ENCODE measurements at regions not wholly inside any gene's neighbourhood (a gene's known extent, or its start where the extent isn't known, plus 50 kb on each side); places are given as distances from the start of the nearest gene placed in this dataset.
"Not testable (repeated sequence)": the region's sequence is repeated elsewhere in the genome, so short reads cannot be mapped to it uniquely, and the experiment has no call there.

GRCh38 chr12:84134797-84135366, 777.7 kb downstream of the SLC6A15 start:
- DNase-seq (ENCODE audit: low read depth): no peak

GRCh38 chr12:84131076-84131475, 781.5 kb downstream of the SLC6A15 start:
- no peak for DNase-seq (ENCODE audit: low read depth)

DNA sequence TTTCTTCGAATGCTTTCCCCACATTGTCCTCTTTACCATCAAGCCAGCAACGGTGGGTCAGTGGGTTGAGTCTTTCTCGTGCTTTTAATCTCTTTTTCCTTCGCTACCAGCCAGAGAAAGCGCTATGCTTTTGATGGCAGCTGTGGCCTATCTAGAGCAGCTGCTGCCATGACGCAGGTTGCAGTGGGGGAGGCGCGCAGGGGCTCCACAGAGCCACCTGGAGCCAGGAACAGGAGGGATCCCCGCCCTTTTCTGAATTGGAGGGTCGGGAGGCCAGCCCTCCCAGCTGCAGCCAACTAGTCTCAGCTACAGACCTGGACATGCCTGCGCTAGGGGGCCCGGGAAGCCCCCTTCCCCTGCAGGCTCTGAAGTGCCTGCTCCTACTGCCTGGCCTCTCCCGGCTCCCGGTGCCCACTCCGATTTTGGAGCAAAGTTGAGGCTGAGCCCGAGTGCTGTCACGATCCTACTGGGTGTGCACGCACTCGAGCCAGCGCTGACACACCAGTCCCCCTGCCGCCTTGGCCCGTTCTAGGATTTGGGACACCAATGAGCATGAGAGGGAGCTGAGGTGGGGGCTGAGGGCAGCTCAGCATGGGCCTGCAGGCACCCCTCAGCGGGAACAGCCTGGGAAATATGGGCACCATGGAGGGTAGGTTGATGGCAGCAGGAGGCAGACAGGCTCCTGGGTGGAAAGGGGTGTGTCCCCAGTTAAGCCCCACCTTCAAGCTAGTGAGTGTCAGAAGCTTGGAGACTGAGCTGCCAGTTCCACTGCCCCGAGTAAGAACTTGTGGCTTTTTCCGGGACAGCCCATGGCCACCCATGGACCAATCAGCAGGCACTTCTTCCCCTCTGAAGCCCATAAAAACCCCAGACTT, 784.2 kb downstream of the SLC6A15 start:
- DNase-seq (ENCODE audit: low read depth): no peak

GRCh38 chr12:84124211-84124610, 788.4 kb downstream of the SLC6A15 start:
- no peak for DNase-seq (ENCODE audit: low read depth)

- no peak for DNase-seq (ENCODE audit: low read depth)
Observed at GRCh38 chr12:84117190-84117589, 795.4 kb downstream of the SLC6A15 start.

DNA sequence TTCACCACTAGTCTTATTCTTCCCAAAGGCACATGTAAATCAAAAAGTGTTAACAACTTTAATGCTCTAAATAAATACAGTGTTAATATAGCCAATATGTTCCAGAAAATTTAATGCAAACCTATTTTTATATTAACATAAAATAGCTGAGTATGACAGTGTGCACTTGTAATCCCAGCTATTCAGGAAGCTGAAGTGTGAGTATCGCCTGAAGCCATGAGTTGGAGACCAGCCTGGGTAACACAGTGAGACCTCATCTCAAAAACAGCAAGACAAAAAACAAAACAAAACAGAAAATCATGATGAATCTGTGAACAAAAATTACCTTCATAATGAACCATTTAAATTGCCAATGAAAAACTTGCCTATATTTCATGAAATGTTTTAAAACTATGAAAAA, 798.9 kb downstream of the SLC6A15 start:
- DNase-seq (ENCODE audit: low read depth): no peak

- not testable (repeated sequence) for DNase-seq (ENCODE audit: low read depth)
Observed at GRCh38 chr12:84103886-84104285, 808.7 kb downstream of the SLC6A15 start.

DNA sequence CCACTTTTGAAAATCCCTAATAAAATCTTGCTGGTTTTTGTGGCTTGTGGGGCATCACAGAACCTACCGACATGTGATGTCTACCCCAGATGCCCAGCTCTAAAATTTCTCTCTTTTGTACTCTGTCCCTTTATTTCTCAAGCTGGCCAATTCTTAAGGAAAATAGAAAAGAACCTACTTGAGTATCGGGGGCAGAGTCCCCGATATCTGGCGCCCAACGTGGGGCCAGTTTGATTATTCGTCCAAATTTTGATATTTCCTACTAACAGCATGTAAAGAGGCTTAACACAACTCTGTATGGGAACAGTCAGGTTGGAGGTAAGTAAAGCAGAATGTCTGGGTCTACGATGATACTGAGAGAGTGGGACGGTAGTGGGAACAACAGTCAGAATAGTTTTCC, 810.6 kb downstream of the SLC6A15 start:
- not testable (repeated sequence) for DNase-seq (ENCODE audit: low read depth)

- not testable (repeated sequence) for DNase-seq (ENCODE audit: low read depth)
Observed at GRCh38 chr12:84099591-84099990, 813.0 kb downstream of the SLC6A15 start.

- DNase-seq (ENCODE audit: low read depth): no peak
Observed at GRCh38 chr12:84091651-84092050, 820.9 kb downstream of the SLC6A15 start.

- no peak for DNase-seq (ENCODE audit: low read depth)
Observed at GRCh38 chr12:84089356-84089755, 823.2 kb downstream of the SLC6A15 start.

GRCh38 chr12:84085046-84085445, 827.6 kb downstream of the SLC6A15 start:
- DNase-seq (ENCODE audit: low read depth): no peak

DNA sequence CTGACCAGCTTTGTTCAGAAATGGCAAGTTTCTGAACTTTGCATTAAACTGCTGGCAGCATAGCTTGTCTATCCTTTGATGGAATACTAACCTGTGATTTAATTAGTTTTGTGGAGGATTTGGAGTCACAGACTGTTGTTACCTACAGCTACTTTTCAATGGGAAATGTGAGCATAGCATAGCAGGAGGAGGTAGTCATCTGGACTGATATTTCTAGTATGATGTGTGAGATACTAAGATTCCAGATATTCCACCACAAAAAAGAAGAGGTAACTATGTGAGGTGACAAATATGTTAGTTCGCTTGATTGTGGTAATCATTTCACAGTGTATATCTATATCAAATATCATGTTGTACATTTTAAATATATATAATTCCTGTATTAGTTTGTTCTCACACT, 833.0 kb downstream of the SLC6A15 start:
- DNase-seq (ENCODE audit: low read depth): no peak

DNA sequence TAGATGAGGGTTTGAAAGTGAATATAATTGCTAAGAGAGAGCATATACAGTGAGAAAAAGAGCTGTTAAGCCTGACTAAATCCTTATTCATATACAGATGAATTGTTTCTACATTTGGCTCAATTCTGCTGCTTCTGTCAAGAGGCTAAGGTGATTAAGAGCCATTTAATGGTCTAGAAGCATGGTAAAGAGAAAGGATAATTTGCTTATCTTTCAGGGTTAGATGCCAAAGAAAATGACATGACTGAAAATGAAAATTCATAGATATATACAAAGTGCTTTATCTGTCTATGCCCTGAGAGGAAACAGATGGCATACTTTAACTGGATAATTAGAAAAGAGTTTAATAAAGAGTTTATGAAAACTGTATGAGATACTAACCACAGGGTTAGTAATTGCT, 834.9 kb downstream of the SLC6A15 start:
- peak; percentile 4 for DNase-seq (ENCODE audit: low read depth)

DNA sequence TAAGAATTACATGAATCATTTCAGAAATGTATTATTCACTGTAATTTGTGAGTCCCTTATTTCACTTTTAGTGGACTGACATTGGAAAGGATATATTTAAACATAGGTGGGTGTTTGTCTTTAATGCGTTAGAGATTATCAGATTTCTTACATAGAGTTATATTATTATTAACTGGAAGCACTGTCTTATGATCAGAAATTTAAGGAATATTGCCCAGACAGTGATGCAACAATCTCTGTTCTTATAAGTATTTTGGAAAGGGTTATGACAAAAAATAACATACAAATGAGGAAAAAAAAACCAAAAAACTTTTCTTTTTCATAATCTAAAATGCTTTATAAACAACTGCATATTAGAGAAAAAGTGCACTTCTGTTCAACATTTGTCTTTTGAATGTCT, 836.6 kb downstream of the SLC6A15 start:
- no peak for DNase-seq (ENCODE audit: low read depth)

GRCh38 chr12:84073401-84073800, 839.2 kb downstream of the SLC6A15 start:
- DNase-seq (ENCODE audit: low read depth): no peak

DNA sequence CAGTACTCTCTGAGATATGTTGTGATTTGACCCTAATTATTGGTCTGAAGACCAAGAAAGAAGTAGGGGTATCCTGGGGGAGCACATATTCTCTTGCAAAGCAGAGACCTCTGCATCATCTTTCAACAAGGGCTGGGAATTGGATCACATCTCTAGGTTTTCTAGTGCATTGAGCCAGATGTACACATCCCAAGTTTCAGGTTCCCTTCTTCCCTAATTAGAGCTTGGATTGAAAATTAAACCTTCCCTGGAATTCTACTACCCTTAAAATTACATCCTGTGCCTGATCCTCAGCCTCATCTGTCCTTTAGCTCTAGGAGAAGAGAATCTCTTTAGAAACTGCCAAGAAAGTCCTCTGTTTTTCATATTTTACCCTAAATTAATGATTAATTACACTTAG, 839.6 kb downstream of the SLC6A15 start:
- no peak for DNase-seq (ENCODE audit: low read depth)

DNA sequence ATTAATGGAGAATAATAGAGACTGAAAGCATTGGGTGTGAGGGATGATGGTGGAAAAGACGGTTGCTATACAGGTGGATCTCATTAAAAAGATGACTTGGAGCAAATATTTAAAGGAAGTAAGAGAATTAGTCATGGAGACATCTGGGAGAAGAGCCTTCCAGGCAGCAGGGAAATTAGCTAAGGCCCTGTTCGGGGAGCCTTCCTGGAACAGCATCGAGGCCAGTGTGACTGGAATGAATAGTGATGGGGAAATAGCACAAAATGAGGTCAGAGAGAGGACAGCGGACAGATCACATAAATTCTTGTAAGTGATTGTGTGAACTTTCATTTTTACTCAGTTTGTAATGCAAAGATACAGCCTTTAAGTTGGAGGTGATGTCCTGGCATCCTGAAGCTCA, 842.3 kb downstream of the SLC6A15 start:
- peak; percentile 96 for DNase-seq (ENCODE audit: low read depth)

GRCh38 chr12:84069699-84070098, 842.9 kb downstream of the SLC6A15 start:
- no peak for DNase-seq (ENCODE audit: low read depth)

DNA sequence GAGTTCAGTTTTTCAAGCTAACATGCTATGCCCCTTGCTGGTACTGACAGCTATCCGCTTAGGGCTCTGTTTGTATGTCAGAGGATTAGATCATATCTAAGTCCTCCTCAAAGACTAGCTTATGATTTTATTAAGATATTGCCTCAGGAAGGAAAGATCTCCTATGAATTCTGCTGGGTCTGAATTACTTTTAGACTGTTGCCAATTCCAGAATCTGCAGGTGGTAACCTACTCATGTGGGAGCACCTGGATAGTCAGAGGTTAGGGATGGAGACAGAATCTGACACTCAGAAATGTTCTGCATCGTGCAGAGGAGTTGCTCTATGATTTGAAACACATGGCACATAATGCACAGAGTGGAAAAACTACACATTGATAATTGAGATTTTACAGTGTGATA, 843.4 kb downstream of the SLC6A15 start:
- DNase-seq (ENCODE audit: low read depth): no peak

DNA sequence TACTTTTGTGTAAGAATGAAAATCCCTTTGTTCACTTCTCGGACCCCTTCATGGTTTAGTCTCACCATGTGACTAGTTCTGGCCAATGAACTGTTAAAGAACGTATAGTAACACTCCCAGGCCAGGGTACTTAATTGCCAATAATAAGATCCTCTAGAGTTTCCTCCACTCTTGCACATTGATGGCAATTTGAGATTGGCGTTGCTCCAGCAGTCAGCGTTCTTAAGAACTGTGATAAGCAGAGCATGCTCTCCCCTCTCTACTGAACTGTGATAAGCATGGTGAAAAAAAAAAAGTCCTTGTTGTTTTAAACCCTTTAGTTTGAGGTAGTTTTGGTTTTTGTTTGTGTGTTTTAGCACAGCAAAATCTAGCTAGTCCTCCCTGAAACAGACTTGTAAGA, 854.5 kb downstream of the SLC6A15 start:
- DNase-seq (ENCODE audit: low read depth): no peak

DNA sequence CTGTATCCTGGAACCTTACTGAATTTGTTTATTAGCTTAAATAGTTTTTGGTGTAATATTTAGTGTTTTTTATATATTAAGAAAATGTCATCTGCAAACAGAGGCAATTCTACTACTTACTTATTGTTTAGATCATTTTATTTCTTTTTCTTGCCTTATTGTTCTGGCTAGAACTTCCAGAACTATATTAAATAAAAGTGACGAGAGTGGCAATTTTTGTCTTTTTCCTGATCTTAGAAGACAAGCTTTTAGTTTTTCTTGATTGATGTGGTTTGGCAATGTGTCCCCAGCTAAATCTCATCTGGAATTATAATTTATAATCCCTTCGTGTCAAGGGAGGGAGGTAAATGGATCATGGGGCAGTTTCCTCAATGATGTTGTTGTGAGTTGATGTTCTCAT, 857.8 kb downstream of the SLC6A15 start:
- no peak for DNase-seq (ENCODE audit: low read depth)

- no peak for DNase-seq (ENCODE audit: low read depth)
Observed at GRCh38 chr12:84047881-84048280, 864.7 kb downstream of the SLC6A15 start.

GRCh38 chr12:84046859-84047258, 865.7 kb downstream of the SLC6A15 start:
- DNase-seq (ENCODE audit: low read depth): no peak

All from GM04504 (cell line).